GM21737 (cell line): ENCODE measurements at regions not wholly inside any gene's neighbourhood (a gene's known extent, or its start where the extent isn't known, plus 50 kb on each side); places are given as distances from the start of the nearest gene placed in this dataset.
"Not testable (repeated sequence)": the region's sequence is repeated elsewhere in the genome, so short reads cannot be mapped to it uniquely, and the experiment has no call there.

ENCODE experiments used
- ATAC-seq: cut with Tn5 transposase; IDR thresholded peaks from one replicate; pipeline ENCODE4 v1.9.1; 2021; ENCODE audit warnings: mild to moderate bottlenecking, moderate library complexity; ENCODE audit not compliant: unreplicated experiment

DNA sequence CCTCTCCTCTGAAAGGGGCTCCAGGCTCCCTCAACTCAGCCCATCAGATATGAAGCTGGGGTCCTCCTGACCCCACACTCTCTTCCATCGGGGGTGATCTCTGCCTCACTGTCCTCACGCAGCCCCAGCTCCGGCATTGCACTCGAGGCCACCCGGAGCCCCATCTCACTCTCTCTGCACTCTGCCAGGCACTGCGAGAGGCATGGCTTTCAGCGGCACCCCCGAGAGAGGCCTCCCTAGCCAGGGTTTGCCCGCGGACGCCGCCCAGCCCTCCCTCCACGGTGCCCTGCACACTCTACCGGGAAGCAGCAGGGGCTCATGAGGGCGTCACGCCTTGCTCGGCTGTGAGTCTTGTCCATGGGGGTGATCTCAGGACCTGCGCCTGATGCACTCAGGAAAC, 436.2 kb downstream of the BRD1 start:
- ATAC-seq, result no peak

DNA sequence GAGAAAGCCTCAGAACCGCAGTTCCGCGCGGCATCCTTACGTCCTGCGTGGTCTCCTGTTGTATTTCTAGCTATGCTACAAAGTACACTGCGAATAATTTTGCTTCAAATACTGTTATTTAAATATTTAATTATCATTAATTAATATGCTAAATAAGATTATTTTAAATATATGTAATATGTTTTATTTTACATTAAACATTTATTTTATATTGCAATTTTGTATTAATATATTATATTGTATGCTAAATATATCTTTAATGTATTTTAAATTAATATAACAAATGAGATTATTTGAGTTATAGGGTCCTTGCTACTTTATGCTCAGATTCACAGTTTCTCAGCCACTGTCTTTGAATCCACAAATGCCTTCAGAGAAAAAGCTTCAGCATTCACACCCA, 436.7 kb downstream of the BRD1 start:
- ATAC-seq, result no peak

DNA sequence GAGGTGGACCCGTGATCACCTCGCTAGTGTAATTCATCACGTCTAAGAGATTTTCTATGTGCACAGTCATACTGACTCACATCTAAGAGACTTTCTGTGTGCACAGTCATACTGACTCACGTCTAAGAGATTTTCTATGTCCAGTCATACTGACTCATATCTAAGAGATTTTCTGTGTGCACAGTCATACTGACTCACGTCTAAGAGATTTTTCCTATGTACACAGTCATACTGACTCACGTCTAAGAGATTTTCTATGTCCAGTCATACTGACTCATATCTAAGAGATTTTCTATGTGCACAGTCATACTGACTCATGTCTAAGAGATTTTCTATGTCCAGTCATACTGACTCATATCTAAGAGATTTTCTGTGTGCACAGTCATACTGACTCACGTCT, 443.8 kb downstream of the BRD1 start:
- ATAC-seq, result not testable (repeated sequence)

DNA sequence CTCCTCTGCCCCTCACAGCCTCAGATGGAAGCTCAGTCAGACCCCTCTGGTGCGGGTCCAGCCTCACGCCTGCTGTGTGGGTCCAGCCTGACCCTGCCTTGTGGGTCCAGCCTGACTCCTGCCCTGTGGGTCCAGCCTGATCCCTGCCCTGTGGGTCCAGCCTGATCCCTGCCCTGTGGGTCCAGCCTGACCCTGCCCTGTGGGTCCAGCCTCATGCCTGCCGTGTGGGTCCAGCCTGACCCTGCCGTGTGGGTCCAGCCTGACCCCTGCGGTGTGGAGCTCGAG, 445.3 kb downstream of the BRD1 start:
- ATAC-seq, result no peak

DNA sequence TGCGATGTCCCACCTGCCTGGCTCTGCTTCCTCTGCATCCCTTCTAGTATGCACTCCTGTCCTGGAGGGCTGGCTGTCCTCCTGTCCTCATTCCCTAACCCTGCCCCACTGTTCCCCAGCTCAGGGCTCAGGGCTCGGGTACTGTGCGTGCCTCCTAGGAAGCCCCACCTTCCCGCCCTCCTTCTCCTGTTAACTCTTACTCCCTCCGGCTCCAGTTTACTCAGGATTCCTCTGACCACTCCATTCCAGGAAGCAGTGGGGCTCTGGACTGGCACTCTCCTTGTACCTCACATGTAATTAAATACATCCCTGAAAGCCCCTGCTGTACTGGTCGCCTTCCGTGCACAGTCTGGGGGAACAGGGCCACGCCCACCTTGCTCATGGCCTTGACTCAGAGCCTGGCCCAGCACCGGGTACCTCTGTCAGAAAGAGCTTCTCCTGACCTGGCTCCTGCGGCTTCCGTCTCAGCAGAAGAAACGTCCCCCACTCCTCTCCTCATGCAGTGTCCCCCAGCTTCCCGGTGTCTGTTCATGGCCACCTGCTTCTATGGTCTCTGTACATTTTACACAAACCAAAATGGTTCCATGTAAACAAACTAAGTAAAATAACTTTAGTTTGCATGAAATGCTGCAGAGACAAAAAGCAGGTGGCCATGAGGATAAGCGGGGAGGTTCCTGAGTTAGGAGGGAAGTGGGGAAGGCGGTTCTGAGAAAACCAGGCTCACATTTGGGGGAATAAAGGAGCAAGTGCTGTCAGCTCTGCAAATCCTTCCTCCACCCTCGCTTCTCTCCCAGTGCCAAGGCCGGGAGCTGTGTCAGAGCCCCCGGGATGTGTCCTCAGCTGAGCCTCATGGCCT, 445.9 kb downstream of the BRD1 start:
- no peak for ATAC-seq

DNA sequence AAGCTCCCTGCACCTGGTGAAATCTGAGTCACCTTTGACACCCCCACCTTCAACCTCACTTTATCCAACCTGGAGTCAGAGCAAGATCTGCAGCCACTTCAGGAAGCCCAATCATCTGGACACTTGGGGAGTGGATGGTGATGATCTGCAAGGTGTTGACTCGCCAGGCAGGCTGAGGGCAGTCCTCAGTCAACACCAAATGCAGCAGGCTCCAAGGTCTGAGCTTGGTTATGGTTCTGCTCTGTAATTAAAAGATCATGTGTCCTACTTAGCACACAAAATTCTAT, 446.9 kb downstream of the BRD1 start:
- ATAC-seq, result no peak

DNA sequence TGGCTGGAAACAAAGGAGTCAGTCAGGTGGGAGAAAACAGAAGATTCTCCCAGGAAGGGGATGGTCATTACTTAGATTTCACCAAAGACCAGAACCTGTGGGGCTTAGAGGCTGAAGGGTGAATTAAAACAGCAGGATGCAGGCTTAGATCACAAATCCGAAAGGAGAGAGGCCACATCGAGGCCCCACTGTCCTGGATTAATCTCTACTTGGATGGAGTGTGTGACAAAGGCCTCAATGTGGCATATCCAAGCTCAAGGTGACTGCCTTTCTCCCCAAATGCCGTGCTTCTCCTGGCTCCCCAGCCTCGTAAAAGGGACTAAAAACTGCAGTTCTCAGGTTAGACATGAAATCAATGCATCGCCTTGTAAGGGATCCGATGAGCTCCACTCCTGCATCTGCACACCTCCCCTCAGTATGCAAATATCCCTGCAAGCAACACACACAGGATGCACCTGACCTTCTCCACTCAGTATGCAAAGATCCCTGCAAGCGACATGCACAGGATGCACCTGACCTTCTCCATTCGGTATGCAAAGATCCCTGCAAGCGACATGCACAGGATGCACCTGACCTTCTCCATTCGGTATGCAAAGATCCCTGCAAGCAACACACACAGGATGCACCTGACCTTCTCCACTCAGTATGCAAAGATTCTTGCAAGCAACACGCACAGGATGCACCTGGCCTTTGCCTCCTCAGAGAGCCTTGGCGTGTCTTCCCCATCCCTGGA, 447.4 kb downstream of the BRD1 start:
- no peak for ATAC-seq

DNA sequence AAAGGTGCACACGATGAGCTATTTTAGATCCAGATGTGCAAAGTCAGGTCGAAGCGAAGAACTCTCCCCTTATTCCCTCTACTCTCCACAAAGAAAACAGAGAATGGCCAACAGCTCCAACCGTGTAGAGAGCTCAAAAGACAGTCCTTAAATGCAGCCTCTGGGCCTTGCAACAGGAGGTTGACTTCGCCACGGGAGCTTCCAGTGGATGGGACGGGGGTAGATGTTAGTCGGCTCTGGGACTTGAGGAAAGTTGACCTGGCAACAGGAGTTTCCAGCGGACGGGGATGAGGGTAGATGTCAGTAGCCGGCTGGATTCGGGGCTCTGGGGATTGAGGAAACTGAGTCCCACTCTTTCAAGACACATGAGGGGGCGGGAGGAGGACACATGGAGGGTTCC, 450.4 kb downstream of the BRD1 start:
- no peak for ATAC-seq

DNA sequence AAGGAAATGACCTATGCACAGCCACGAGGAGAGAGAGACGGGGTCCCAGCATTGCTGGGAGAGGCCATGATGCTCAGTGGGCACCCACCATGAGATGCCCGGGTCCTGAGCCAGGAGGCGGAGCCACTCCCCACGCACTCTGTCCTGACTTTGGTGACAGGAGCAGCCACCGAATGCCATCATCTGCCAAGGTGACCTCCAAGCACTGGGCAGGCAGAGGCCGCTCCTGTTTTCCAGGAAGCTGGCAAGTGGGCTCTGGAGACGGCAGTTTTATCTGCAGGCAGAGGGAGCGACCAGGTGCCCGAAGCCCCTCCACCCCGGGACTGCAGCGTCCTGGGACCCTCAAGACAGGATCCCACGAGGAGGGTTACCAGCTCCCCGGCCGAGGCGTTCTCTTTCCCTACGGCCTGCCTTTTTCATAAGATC, 453.9 kb downstream of the BRD1 start:
- no peak for ATAC-seq

DNA sequence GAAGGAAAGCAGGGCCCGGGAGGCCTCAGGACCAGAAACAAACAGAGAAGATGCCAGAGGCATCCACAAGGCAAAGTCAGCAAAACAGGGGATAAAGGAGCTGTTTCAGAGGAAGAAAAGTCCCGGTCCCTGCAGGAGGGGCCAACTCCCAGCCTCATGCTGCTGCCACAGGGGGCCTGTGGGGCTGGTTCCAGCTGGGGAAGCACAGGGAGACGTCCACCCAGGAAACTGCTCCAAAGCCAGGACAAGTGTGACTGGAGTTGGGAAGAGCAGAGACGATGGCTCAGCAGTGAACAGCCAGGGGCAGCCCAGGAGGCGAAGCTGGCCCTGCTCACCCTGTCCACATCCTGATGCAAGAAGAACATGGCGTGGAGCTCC, 454.4 kb downstream of the BRD1 start:
- ATAC-seq, result no peak

DNA sequence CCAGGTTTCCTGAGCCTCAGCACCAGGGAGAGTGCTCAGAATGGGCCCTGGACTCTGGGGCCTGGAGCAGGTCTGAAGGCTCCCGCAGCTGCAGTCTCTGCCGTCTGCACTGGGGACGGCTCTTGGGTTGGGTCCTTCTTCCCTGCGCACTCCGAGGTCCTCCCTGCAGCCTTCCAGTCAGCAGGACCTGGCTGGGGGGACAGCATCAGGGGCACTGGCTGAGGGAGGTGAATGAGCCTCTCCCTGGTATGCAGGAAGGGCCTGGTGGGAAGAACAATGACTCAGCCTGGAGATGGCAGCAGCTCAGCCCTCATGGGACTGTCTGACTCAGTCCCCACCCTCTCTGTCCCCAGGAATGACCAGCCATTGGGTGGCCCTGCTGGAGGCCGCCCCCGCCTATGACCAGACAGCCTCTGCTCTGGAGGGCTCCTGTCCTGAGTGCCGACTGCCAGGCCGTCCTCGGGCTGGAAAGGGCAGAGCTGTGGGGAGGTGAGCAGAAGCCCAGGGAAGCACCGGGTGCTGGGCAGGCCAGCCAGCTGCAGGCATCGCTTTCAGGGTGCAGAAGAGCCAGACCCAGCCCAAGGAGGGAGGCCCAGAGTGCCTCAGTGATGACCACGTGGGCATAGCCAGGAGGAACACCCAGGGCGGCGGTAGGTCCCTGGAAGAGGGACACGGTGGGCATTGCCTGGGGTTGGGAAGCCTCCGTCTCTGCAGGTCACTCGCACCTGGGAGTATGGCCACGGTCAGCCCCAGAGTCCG, 455.0 kb downstream of the BRD1 start:
- ATAC-seq, result no peak

DNA sequence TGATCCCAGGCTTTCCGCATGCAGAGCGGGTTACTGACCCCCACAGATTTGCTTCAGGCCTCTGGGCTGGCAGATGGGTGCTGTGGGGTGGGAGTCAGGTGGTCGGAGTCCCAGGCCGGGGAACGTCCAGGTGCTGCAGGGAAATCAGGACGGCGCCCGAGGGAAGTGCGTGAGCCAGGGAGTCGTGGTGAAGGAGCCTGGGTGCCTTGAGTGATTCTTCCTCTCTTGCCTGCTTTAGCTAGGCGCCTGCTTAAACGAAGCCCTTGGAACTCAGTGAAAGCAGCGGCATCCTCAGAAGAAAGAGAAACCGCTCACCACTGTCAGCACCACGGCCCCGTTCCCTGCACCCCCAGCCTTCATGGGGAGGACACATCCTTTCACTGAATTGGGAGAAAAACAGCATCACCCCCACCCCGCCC, 455.6 kb downstream of the BRD1 start:
- ATAC-seq, result no peak

DNA sequence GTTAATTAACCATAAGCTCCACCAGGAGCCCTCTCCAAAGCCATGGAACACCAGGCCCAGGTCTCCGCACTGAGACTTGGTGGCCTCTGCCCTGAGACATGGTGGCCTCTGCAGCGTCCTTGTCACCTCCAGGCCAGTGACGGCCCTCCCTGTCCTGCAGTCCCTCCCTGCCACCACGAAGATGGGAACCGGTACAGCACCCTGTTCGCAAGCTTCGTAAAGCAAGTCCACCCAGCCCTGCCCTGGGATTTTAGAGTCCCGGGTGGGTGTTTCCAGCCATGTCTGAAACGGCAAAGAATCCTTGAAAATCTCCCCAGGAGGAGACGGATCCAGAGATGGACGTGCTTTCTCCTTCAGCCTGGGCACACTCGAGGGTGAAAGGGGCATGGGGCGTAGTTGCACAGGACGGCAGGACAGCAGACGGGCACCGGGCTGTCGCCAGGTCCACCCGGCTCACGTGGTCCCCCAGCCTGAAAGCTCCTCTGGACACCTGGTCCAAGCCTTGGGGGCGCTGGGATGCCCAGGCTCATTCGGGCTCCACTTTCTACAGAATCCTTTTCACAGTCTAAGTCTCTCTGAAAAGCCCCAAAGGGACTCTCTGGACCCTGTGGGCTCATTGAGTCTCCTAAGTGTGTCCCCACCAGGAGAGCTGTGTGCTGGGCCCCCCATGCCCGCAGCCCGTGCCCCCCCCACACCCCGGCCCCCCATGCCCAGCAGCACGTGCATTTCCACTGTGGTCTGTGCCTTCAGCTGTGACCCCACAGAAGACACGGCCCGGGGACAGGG, 456.2 kb downstream of the BRD1 start:
- no peak for ATAC-seq

DNA sequence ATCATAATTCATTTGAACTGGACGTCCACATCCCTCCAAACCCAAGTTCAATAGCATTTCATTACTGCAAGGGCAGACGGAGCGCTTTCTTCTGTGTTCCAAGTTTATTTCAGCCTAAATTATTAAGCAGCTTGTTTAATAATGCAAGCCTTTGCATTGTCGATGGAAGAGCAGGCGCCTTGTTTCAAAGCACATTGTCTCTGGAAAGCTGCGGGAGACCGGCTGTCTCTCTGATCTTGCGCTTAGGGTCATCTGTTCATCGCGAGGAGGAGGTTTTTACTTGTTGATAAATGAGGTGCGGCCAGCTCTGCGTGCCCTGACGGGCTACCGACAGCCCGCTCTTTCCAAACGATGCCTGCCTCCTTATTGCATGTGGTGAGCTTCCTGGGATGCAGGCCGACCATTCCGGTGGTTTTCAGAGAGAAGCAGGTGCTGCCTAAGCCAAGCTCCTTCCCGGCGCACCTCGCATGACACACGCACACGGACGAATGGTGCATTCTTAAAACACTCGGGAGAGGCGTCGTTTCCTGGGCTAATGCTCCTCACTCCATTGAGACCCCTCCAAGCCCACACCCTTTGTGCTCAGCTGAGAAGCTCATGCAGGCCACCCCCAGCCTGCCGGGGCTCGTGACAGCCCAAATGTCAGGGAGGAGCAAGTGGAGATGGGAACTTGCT, 456.9 kb downstream of the BRD1 start:
- ATAC-seq, result no peak

DNA sequence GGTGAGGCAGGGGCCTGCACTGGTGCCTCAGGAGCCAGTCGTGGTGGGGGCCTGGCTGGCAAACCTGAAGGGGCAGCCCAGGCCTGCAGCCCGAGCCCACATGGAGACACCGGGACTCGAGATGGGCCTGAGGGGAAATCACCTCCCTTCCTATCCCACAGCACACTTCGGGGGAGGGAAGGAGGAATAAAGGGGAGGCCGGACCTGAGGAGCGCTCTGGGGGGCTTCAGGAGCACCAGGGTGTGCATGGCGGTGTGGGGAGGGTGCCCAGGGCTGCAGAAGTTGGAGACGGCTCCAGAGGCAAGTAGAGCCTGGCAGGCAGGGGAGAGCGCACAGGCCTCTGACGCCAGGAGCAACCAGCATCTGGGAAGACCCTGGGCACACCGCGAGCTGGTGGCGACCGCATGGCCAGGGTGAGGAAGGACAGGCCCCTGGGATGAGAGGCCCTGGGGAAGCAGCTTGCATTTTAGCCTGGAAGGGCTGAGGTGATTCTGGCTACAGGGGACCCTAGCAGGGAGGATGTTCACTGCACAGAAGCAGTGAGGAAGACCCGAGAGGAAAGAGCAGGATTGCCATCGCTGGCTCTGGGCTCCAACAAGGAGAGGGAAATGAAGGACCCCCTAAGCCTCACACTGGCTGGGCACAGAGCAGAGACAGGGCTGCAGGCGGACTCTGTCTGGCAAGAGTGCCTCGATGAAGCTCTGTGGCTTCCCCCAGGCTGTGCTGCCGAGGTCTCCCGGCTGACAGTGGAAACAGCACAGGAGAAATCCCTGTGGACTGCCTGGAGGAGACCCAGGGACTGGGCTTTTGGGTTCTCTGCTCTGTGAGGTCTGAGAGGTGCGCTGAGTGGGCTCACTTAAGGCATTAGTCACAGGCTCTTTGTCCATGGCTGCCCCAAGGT, 457.7 kb downstream of the BRD1 start:
- no peak for ATAC-seq

DNA sequence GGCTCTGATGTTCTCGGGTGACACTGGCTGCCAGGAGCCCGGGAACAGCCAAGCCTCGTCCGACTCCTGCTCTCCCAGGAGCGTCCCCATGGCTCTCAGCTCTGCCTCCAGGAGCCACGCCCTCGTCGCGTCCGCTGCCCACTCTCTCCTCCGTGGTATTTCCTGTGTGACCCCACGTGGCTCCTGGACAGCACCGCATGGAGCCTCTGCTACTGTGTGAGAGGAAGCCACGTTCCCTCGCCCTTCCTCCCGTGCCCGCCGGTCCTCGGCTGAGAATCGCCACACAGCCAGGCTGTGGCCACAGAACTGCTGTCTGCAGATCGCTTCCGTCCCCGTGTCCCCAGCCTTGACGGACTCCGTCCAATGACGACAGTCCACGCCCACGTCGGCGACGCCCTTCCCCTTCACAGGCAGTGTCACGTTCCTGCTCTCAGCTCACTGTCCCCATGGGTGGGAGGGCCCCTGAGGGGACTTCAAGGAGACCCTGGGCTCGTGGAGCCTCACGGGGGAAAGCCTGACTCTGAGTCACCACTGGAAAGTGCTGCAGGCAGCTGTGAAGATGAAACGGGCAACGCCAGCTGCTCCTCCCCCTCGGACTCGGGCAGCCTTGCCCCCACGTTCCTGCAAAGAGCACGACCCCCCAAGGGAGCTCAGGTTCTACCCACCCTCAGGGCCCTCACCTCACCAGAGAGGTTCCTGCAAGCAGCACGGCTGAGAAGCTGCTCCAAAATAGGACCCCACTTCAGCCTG, 458.5 kb downstream of the BRD1 start:
- ATAC-seq, result no peak

DNA sequence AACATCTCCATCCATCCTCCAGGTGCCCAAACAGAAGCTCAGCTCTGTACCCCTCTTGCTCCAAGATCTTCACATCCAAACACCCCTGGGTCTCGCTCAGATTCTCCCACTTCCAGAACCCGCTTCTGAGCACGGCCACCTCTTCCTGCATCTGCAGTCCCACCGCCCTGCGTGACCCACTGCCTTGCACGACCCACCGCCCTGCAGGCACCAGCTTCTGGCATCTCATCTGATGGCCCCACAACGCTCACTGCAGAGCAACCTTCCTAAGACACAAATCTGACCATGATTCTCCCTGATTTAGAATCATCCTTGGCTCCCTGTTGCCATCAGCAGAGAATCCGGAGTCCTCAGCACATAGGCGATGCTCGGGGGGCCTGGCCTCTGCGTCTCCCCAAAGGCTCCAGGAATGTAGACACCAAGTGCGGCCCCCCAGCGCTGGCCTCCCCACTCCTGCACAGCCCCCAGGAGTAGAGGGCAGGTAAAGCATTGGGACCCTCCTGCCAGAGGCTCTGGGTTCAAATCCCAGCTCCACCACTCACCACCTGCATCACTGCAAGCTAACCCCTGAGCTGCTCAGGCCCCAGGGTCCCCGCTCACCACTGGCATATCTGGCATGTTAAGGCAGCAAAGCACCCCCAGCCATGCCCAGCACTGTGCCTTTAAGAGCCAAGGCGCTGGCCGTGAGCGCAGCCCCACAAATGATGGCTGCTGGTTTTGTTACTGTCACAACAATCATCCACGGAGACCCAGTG, 459.3 kb downstream of the BRD1 start:
- ATAC-seq, result no peak

DNA sequence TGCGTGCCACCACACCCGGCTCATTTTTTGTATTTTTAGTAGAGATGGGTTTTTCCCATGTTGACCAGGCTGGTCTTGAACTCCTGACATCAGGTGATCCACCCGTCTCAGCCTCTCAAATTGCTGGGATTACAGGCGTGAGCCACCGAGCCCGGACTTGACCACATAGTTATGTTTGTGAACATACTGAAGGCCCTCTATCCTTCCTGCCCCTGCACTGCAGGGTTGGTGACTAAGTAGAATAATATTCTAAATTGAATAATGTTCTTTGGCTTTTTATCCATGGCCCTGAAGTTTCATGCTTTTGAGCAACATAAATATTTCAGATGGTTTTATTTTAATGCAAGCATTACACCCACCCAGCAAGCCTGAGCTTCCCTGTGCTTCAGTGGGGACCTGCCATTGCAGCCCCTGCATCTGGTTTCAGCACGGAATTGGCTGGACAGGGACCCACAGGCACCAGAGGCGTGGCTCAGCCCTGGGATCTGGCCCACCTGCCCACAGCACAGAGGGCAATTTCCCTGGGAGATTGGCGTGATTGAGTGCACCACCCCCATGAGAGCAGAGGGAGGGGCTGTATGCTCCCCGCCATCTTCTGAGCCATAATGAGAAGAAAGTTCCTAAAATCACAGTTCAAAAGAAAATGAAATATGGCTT, 460.5 kb downstream of the BRD1 start:
- ATAC-seq, result no peak
